ENCODE measurements at regions not wholly inside any gene's neighbourhood (a gene's known extent, or its start where the extent isn't known, plus 50 kb on each side); places are given as distances from the start of the nearest gene placed in this dataset.

DNA sequence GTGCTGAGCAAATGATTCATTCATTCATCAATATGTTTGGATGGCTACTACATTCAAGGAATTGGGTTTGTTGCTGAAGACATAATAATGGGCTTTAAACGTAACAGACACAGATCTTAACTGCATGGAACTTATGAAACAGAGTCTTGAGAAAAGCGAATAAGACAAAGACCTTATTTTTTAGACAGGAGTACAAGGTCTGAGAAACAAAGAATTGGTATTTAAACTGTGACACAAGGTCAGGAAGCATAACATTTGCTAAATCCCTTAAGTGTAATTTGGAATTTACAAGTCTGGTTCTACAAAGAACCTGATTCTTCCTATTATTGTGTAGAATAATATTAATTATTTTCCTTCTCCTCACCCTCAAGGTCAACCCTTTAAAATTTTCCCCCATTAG, 565.4 kb upstream of the RGS18 start:
- TF ChIP-seq EZH2 (IDR thresholded peaks at IDR 0.05) (no peak), POLR2AphosphoS5 (IDR thresholded peaks at IDR 0.05; ENCODE audit: borderline replicate concordance, low read depth, low read length) (no peak), FOXP2 (optimal IDR thresholded peaks at IDR 0.05; ENCODE audit: control extremely low read depth, extremely low read length, insufficient read depth) (no peak)
